Astrocyte (in vitro differentiated cells and primary cell): ENCODE measurements at regions not wholly inside any gene's neighbourhood (a gene's known extent, or its start where the extent isn't known, plus 50 kb on each side); places are given as distances from the start of the nearest gene placed in this dataset.
"Not testable (repeated sequence)": the region's sequence is repeated elsewhere in the genome, so short reads cannot be mapped to it uniquely, and the experiment has no call there.

ENCODE experiments used
- DNase-seq: peaks from one replicate; pipeline ENCODE4 v3.0.0-alpha.2; 2010; ENCODE audit warnings: low read depth
- FAIRE-seq: peaks from 2 replicates; lab custom pipeline; 2011; peaks lifted over from hg19 to GRCh38; lab: Jason Lieb, UNC
- H2AFZ ChIP-seq: 2 replicates; pipeline ENCODE4 v1.6.0; 2012; ENCODE audit warnings: low read depth, low read length, inconsistent platforms
- H3K27ac ChIP-seq: 2 replicates; pipeline ENCODE4 v1.5.1; 2011; ENCODE audit warnings: low read depth, low read length, inconsistent platforms
- H3K27me3 ChIP-seq: 2 replicates; pipeline ENCODE4 v1.6.0; 2011; ENCODE audit warnings: low read length, inconsistent platforms; ENCODE audit not compliant: insufficient read depth
- H3K36me3 ChIP-seq: 2 replicates; pipeline ENCODE4 v1.5.1; 2011; ENCODE audit warnings: low read length, inconsistent platforms; ENCODE audit not compliant: insufficient read depth
- H3K4me1 ChIP-seq: 2 replicates; pipeline ENCODE4 v1.5.1; 2011; ENCODE audit warnings: low read length, inconsistent platforms; ENCODE audit not compliant: insufficient read depth
- H3K4me2 ChIP-seq: 2 replicates; pipeline ENCODE4 v1.6.0; 2012; ENCODE audit warnings: low read length, inconsistent platforms
- H3K4me3 ChIP-seq: 2 replicates; pipeline ENCODE4 v1.5.1; 2011; ENCODE audit warnings: low read depth, mild to moderate bottlenecking, low read length, inconsistent platforms; ENCODE audit not compliant: insufficient read depth
- H3K79me2 ChIP-seq: 2 replicates; pipeline ENCODE4 v1.6.0; 2012; ENCODE audit warnings: mild to moderate bottlenecking, low read length, inconsistent platforms; ENCODE audit not compliant: insufficient read depth
- H3K9ac ChIP-seq: 2 replicates; pipeline ENCODE4 v1.6.0; 2012; ENCODE audit warnings: mild to moderate bottlenecking, low read length, inconsistent platforms
- H3K9me3 ChIP-seq: 2 replicates; pipeline ENCODE4 v1.5.1; 2012; ENCODE audit warnings: low read depth, mild to moderate bottlenecking, low read length, inconsistent platforms; ENCODE audit not compliant: insufficient read depth
- H4K20me1 ChIP-seq: 2 replicates; pipeline ENCODE4 v1.6.0; 2012; ENCODE audit warnings: low read length, inconsistent platforms; ENCODE audit not compliant: insufficient read depth
- H3K27ac Mint-ChIP-seq: one replicate; pipeline ENCODE4 v1.8.0; 2021; ENCODE audit warnings: mild to moderate bottlenecking, mixed read lengths; ENCODE audit not compliant: unreplicated experiment
- H3K27me3 Mint-ChIP-seq: one replicate; pipeline ENCODE4 v1.8.0; 2021; ENCODE audit warnings: low read depth, mixed read lengths; ENCODE audit not compliant: unreplicated experiment
- H3K36me3 Mint-ChIP-seq: one replicate; pipeline ENCODE4 v1.8.0; 2021; ENCODE audit warnings: low read depth, mixed read lengths; ENCODE audit not compliant: unreplicated experiment
- H3K4me1 Mint-ChIP-seq: one replicate; pipeline ENCODE4 v1.8.0; 2021; ENCODE audit warnings: low read depth, mixed read lengths; ENCODE audit not compliant: unreplicated experiment
- H3K4me3 Mint-ChIP-seq: one replicate; pipeline ENCODE4 v1.8.0; 2021; ENCODE audit warnings: mild to moderate bottlenecking, moderate library complexity, mixed read lengths; ENCODE audit not compliant: unreplicated experiment
- H3K9me3 Mint-ChIP-seq: one replicate; pipeline ENCODE4 v1.8.0; 2021; ENCODE audit warnings: mild to moderate bottlenecking, mixed read lengths; ENCODE audit not compliant: unreplicated experiment
- EZH2 ChIP-seq: IDR thresholded peaks from 2 replicates; pipeline ENCODE4 v1.6.1; 2012; ENCODE audit warnings: mild to moderate bottlenecking, low read length, inconsistent platforms; ENCODE audit not compliant: insufficient read depth
- TF ChIP-seq, protein P1 (sequence below): IDR thresholded peaks from 2 replicates; pipeline ENCODE4 v1.5.1; 2011; ENCODE audit warnings: low read depth, mild to moderate bottlenecking, inconsistent platforms, low read length, moderate library complexity; ENCODE audit not compliant: insufficient read depth

GRCh38 chr1:14429577-14429976 lies 168.9 kb upstream of the KAZN start:
- H3K9me3 ChIP-seq: no peaks in the 10 kb centered on the region
- H3K4me1 ChIP-seq: no peaks in the 10 kb centered on the region
- H3K9ac ChIP-seq: no peak overlapping the region
- peaks cover 24% of the 10 kb centered on the region for H3K27me3 Mint-ChIP-seq
- no peak for DNase-seq
- FAIRE-seq: no peak
- H2AFZ ChIP-seq: no peak overlapping the region
- no peaks in the 10 kb centered on the region for H3K4me1 Mint-ChIP-seq
- H3K36me3 ChIP-seq: no peaks in the 10 kb centered on the region
- H3K9me3 Mint-ChIP-seq: peaks cover under 1% of the 10 kb centered on the region
- H3K79me2 ChIP-seq: no peaks in the 10 kb centered on the region
- no peak overlapping the region for H3K27ac ChIP-seq
- no peak overlapping the region for H3K4me3 Mint-ChIP-seq
- no peak overlapping the region for H3K4me3 ChIP-seq
- no peaks in the 10 kb centered on the region for H3K36me3 Mint-ChIP-seq
- H3K27me3 ChIP-seq: no peaks in the 10 kb centered on the region
- H4K20me1 ChIP-seq: no peaks in the 10 kb centered on the region
- no peak overlapping the region for H3K4me2 ChIP-seq
- H3K27ac Mint-ChIP-seq: no peak overlapping the region
- TF ChIP-seq, protein P1, sequence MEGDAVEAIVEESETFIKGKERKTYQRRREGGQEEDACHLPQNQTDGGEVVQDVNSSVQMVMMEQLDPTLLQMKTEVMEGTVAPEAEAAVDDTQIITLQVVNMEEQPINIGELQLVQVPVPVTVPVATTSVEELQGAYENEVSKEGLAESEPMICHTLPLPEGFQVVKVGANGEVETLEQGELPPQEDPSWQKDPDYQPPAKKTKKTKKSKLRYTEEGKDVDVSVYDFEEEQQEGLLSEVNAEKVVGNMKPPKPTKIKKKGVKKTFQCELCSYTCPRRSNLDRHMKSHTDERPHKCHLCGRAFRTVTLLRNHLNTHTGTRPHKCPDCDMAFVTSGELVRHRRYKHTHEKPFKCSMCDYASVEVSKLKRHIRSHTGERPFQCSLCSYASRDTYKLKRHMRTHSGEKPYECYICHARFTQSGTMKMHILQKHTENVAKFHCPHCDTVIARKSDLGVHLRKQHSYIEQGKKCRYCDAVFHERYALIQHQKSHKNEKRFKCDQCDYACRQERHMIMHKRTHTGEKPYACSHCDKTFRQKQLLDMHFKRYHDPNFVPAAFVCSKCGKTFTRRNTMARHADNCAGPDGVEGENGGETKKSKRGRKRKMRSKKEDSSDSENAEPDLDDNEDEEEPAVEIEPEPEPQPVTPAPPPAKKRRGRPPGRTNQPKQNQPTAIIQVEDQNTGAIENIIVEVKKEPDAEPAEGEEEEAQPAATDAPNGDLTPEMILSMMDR: no peak
- no peak for TF ChIP-seq EZH2

DNA sequence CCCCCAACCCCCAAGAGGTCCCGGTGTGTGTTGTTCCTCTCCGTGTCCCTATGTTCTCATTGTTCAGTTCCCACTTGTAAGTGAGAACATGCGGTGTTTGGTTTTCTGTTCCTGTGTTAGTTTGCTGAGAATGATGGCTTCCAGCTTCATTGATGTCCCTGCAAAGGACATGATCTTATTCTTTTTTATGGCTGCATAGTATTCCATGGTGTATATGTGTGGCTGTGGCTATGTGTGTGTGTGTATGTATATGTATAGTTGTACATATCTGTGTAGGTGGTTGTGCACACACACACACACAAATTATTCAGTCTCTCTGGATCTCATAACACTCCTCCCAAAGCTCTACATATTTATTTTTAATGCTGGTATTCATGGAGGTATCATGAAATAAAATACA lies 165.8 kb upstream of the KAZN start:
- not testable (repeated sequence) for H3K4me2 ChIP-seq, DNase-seq, H2AFZ ChIP-seq, H3K79me2 ChIP-seq, H3K4me1 ChIP-seq, FAIRE-seq, H3K27me3 ChIP-seq, H3K9me3 ChIP-seq, H3K27ac Mint-ChIP-seq, H3K36me3 Mint-ChIP-seq, H3K4me1 Mint-ChIP-seq, H3K4me3 ChIP-seq, H4K20me1 ChIP-seq, H3K36me3 ChIP-seq, H3K9me3 Mint-ChIP-seq, H3K9ac ChIP-seq, H3K27ac ChIP-seq, H3K4me3 Mint-ChIP-seq
- peaks cover 18% of the 10 kb centered on the region for H3K27me3 Mint-ChIP-seq

GRCh38 chr1:14435368-14436023 lies 163.0 kb upstream of the KAZN start:
- H3K27me3 Mint-ChIP-seq: peaks cover 18% of the 10 kb centered on the region
- FAIRE-seq (no peak), DNase-seq (no peak)
- peaks cover 6% of the 10 kb centered on the region for H3K4me1 ChIP-seq
- H3K4me2 ChIP-seq: no peak overlapping the region
- H3K36me3 ChIP-seq: no peaks in the 10 kb centered on the region
- no peak overlapping the region for H3K4me3 ChIP-seq
- no peaks in the 10 kb centered on the region for H3K9me3 ChIP-seq
- H3K27ac ChIP-seq: no peak overlapping the region
- no peak overlapping the region for H3K27ac Mint-ChIP-seq
- no peak for TF ChIP-seq EZH2
- TF ChIP-seq, protein P1: no peak
- no peaks in the 10 kb centered on the region for H3K36me3 Mint-ChIP-seq
- no peaks in the 10 kb centered on the region for H3K4me1 Mint-ChIP-seq
- no peak overlapping the region for H3K4me3 Mint-ChIP-seq
- H3K9me3 Mint-ChIP-seq: no peaks in the 10 kb centered on the region
- no peak overlapping the region for H2AFZ ChIP-seq
- no peaks in the 10 kb centered on the region for H3K27me3 ChIP-seq
- H4K20me1 ChIP-seq: no peaks in the 10 kb centered on the region
- no peaks in the 10 kb centered on the region for H3K79me2 ChIP-seq
- H3K9ac ChIP-seq: no peak overlapping the region
